Mesothelial cell of epicardium (in vitro differentiated cells): ENCODE measurements at regions not wholly inside any gene's neighbourhood (a gene's known extent, or its start where the extent isn't known, plus 50 kb on each side); places are given as distances from the start of the nearest gene placed in this dataset.

Experiments used
- DNase-seq, 2 experiments: peaks; one replicate each; pipeline ENCODE4 v3.0.0; 2021; ENCODE audit warnings: low spot score in 2 of 2; ENCODE audit not compliant: unreplicated experiment in 2 of 2
- H3K27ac Mint-ChIP-seq: 2 replicates; pipeline ENCODE4 v1.8.0; 2021; ENCODE audit warnings: mixed read lengths
- H3K27me3 Mint-ChIP-seq: 2 replicates; pipeline ENCODE4 v1.8.0; 2021; ENCODE audit warnings: low read depth, mixed read lengths
- H3K36me3 Mint-ChIP-seq: 2 replicates; pipeline ENCODE4 v1.8.0; 2021; ENCODE audit warnings: mixed read lengths
- H3K4me1 Mint-ChIP-seq: 2 replicates; pipeline ENCODE4 v1.8.0; 2021; ENCODE audit warnings: mixed read lengths
- H3K4me3 Mint-ChIP-seq: 2 replicates; pipeline ENCODE4 v1.8.0; 2021; ENCODE audit warnings: mild to moderate bottlenecking, moderate library complexity, mixed read lengths
- H3K9me3 Mint-ChIP-seq: 2 replicates; pipeline ENCODE4 v1.8.0; 2021; ENCODE audit warnings: mixed read lengths
- TF ChIP-seq, protein P1 (sequence below): fragments of 200-600 bp; sonication (generic); IDR thresholded peaks from one replicate; pipeline ENCODE4 v1.5.0; 2021; ENCODE audit warnings: antibody characterized with exemption; ENCODE audit not compliant: unreplicated experiment

DNA sequence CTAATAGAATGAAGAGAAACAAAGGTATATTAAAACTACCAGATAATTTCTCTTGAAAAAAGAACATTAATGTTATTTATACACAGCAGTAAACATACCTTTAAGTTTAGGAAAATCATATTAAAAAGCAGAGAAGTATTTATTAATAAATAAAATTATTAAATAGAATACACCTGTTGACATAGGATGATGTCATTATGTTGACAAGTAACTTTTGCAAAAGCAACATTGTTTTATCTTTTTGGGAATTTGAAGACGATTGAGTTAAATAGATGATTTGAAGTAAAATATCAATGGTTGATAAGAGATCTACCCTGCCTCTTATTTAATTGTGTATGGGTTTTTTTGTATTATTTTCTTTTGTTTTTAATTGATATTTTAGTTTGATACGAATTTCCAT, 711.1 kb upstream of the NUDT12 start:
- no peaks in the 10 kb centered on the region for H3K27me3 Mint-ChIP-seq
- peaks cover 3% of the 10 kb centered on the region for H3K9me3 Mint-ChIP-seq
- no peaks in the 10 kb centered on the region for H3K36me3 Mint-ChIP-seq
- H3K4me1 Mint-ChIP-seq: no peaks in the 10 kb centered on the region
- no peak overlapping the region for H3K27ac Mint-ChIP-seq
- no peak for DNase-seq
- H3K4me3 Mint-ChIP-seq: no peak overlapping the region
- TF ChIP-seq, protein P1, sequence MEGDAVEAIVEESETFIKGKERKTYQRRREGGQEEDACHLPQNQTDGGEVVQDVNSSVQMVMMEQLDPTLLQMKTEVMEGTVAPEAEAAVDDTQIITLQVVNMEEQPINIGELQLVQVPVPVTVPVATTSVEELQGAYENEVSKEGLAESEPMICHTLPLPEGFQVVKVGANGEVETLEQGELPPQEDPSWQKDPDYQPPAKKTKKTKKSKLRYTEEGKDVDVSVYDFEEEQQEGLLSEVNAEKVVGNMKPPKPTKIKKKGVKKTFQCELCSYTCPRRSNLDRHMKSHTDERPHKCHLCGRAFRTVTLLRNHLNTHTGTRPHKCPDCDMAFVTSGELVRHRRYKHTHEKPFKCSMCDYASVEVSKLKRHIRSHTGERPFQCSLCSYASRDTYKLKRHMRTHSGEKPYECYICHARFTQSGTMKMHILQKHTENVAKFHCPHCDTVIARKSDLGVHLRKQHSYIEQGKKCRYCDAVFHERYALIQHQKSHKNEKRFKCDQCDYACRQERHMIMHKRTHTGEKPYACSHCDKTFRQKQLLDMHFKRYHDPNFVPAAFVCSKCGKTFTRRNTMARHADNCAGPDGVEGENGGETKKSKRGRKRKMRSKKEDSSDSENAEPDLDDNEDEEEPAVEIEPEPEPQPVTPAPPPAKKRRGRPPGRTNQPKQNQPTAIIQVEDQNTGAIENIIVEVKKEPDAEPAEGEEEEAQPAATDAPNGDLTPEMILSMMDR: no peak

- DNase-seq: no peak
- TF ChIP-seq, protein P1: no peak
- Mint-ChIP-seq H3K27me3 (no peaks in the 10 kb centered on the region), H3K36me3 (peaks cover 2% of the 10 kb centered on the region), H3K27ac (peak overlapping the region; percentile 72), H3K9me3 (peaks cover 10% of the 10 kb centered on the region), H3K4me1 (peaks cover 29% of the 10 kb centered on the region), H3K4me3 (no peak overlapping the region)
Observed at GRCh38 chr5:104267320-104268015, 704.9 kb upstream of the NUDT12 start.

GRCh38 chr5:104266161-104266560, 703.6 kb upstream of the NUDT12 start:
- no peak overlapping the region for H3K4me3 Mint-ChIP-seq
- H3K27ac Mint-ChIP-seq: peak overlapping the region; percentile 78
- no peaks in the 10 kb centered on the region for H3K27me3 Mint-ChIP-seq
- H3K4me1 Mint-ChIP-seq: peaks cover 29% of the 10 kb centered on the region
- TF ChIP-seq, protein P1: no peak
- peaks cover 11% of the 10 kb centered on the region for H3K9me3 Mint-ChIP-seq
- H3K36me3 Mint-ChIP-seq: peaks cover 2% of the 10 kb centered on the region
- no peak for DNase-seq

DNA sequence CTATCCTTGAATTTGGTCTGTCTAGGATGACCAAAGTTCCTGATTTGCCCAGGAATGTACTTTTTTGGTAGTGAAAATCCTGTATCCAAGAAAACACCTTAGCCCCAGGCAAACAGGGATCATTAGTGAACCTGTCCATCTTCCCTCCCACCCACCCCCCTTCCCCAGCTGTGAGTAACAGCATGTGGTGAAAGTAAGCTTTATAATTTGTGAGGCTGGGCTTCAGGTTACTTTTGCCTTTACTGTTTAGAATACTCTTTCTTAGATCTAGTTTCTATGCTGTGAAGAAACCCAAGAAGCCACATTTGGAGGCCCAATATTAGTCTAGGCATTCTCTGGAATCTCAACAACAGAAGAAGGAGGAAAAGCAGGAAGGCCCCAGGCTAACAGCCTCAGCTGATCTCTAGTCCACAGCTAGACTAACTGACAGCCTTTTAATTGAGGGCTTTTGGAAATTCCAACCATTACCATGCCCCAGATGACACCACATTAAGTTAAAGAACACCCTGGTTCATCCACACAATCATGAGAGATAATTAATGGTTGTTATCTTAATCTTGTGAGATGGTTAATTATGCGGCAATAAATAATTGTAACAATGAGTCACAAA, 703.0 kb upstream of the NUDT12 start:
- TF ChIP-seq, protein P1: no peak
- Mint-ChIP-seq H3K27ac (peak overlapping the region; percentile 78), H3K27me3 (no peaks in the 10 kb centered on the region), H3K36me3 (peaks cover 2% of the 10 kb centered on the region), H3K9me3 (peaks cover 10% of the 10 kb centered on the region), H3K4me3 (no peak overlapping the region), H3K4me1 (peaks cover 29% of the 10 kb centered on the region)
- DNase-seq: no peak

GRCh38 chr5:104247260-104247659, 684.7 kb upstream of the NUDT12 start:
- H3K4me3 Mint-ChIP-seq: no peak overlapping the region
- peaks cover 27% of the 10 kb centered on the region for H3K4me1 Mint-ChIP-seq
- TF ChIP-seq, protein P1: no peak
- H3K36me3 Mint-ChIP-seq: no peaks in the 10 kb centered on the region
- no peak for DNase-seq
- H3K27ac Mint-ChIP-seq: peak overlapping the region; percentile 68
- H3K27me3 Mint-ChIP-seq: no peaks in the 10 kb centered on the region
- H3K9me3 Mint-ChIP-seq: no peaks in the 10 kb centered on the region
